ENCODE measurements at regions not wholly inside any gene's neighbourhood (a gene's known extent, or its start where the extent isn't known, plus 50 kb on each side); places are given as distances from the start of the nearest gene placed in this dataset.
A peak's percentile ranks its signal among the peaks of the same experiment; 100 is the strongest.

- DNase-seq = no peak
- no peak overlapping the region for H3K4me3 ChIP-seq (replicated peaks in 1 of 3)
- no peaks in the 10 kb centered on the region for H3K4me1 ChIP-seq
- TF ChIP-seq CTCF (IDR thresholded peaks at IDR 0.05) = no peak
- no peak for TF ChIP-seq POLR2A (IDR thresholded peaks at IDR 0.05)
- H3K9me3 ChIP-seq = no peaks in the 10 kb centered on the region
- H3K36me3 ChIP-seq = no peaks in the 10 kb centered on the region
- intact Hi-C loops (cut with DNase I) = no loop called here
- H3K27ac ChIP-seq = no peak overlapping the region
- 92 to 100% methylated on average over 1 of the region's 1 CpG for WGBS, 2 donors
- no peaks in the 10 kb centered on the region for H3K27me3 ChIP-seq
Measured at GRCh38 chr6:44590471-44590870, 203.0 kb downstream of the CDC5L start.

GRCh38 chr6:44593539-44593944 lies 206.0 kb downstream of the CDC5L start:
- WGBS, 2 donors = 38 to 47% methylated on average over 2 of the region's 2 CpGs
- H3K27me3 ChIP-seq = no peaks in the 10 kb centered on the region
- TF ChIP-seq CTCF (IDR thresholded peaks at IDR 0.05) (peak in 2 of 6 experiments; percentile 15 to 38), POLR2A (IDR thresholded peaks at IDR 0.05) (no peak)
- H3K9me3 ChIP-seq = no peaks in the 10 kb centered on the region
- no peak overlapping the region for H3K4me3 ChIP-seq (replicated peaks in 1 of 3)
- intact Hi-C loops (cut with DNase I) = no loop called here
- H3K4me1 ChIP-seq = no peaks in the 10 kb centered on the region
- no peak overlapping the region for H3K27ac ChIP-seq
- DNase-seq = peak; percentile 6 to 18
- no peaks in the 10 kb centered on the region for H3K36me3 ChIP-seq

DNA sequence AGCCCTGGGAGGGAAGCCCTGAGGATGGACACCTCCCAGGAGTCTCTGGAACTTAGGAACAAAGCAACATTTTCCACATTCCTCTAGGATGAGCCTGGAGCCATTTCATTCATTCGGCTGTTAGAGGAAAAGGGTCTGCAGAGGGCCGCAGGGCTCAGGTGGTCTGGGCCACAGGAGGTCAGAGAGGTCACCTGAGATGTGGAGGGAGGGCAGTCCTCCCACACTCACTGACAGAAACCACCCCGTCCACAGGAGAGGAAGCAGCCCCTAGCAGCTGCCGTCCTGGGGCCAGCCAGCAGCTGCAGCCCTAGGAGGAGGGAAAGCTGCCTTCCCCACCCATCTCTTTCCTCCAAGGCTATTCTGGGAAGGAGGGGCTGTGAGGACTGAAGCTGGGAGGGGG lies 207.0 kb downstream of the CDC5L start:
- TF ChIP-seq CTCF (IDR thresholded peaks at IDR 0.05) = no peak
- no peak for TF ChIP-seq POLR2A (IDR thresholded peaks at IDR 0.05)
- H3K4me3 ChIP-seq (replicated peaks in 1 of 3) = no peak overlapping the region
- no peaks in the 10 kb centered on the region for H3K4me1 ChIP-seq
- H3K27me3 ChIP-seq = no peaks in the 10 kb centered on the region
- H3K9me3 ChIP-seq = no peaks in the 10 kb centered on the region
- no peak for DNase-seq
- intact Hi-C loops (cut with DNase I) = no loop called here
- H3K36me3 ChIP-seq = no peaks in the 10 kb centered on the region
- 59% methylated on average over 4 of the region's 4 CpGs; no CpG with 5 or more reads in 1 of the 2 donors for WGBS, 2 donors
- H3K27ac ChIP-seq = no peak overlapping the region

DNA sequence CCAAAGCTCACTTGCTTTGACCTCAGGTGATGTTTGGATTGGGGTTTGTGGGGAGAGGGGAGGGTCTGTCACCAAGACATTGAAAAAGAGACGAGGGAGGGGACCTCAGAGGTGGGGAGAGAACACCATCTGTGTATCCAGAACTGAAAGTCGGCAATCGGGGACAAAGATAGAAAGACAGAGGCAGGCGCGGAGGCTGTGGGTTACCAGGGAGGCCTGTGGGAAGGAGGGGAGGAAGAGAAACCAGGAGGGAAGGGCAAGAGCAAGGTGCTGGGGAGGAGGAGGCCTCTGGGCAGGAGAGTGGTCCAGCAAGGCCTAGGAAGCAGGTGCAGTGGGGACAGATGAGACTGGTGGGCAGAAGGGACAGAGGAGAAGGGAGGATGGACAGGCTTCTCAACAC lies 211.2 kb downstream of the CDC5L start:
- Histone ChIP-seq H3K9me3 (no peaks in the 10 kb centered on the region), H3K27ac (no peak overlapping the region), H3K4me1 (no peaks in the 10 kb centered on the region), H3K36me3 (no peaks in the 10 kb centered on the region), H3K4me3 (replicated peaks in 1 of 3) (no peak overlapping the region), H3K27me3 (no peaks in the 10 kb centered on the region)
- intact Hi-C loops (cut with DNase I) = no loop called here
- 79 to 80% methylated on average over 5 of the region's 5 CpGs for WGBS, 2 donors
- TF ChIP-seq CTCF (IDR thresholded peaks at IDR 0.05) (no peak), POLR2A (IDR thresholded peaks at IDR 0.05) (no peak)
- no peak for DNase-seq

DNA sequence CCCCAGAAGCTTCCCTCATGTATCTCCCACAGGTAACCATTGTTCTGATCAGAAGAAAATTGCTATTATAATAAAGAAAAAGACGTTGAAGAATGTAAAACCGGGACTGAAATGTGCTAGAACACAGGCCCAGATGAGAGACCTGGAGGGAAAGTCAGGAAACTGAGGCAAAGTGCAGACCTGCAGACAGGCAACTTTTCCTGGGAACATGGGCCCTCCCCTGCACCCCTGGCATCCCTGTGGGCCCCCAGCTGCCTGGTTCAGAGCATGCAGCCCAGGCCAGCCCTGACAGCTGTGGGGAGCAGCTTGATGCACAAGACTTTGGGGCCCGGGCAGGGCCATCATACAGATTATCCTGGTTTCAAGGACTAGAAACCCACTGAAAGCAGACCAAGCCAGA lies 212.2 kb downstream of the CDC5L start:
- no peaks in the 10 kb centered on the region for H3K36me3 ChIP-seq
- intact Hi-C loops (cut with DNase I) = no loop called here
- no peak overlapping the region for H3K4me3 ChIP-seq (replicated peaks in 1 of 3)
- WGBS, 2 donors = 88% methylated on average over 3 of the region's 3 CpGs
- no peaks in the 10 kb centered on the region for H3K4me1 ChIP-seq
- no peaks in the 10 kb centered on the region for H3K27me3 ChIP-seq
- no peak for TF ChIP-seq POLR2A (IDR thresholded peaks at IDR 0.05)
- TF ChIP-seq CTCF (IDR thresholded peaks at IDR 0.05) = no peak
- no peaks in the 10 kb centered on the region for H3K9me3 ChIP-seq
- no peak for DNase-seq
- no peak overlapping the region for H3K27ac ChIP-seq
